GM23338 (cell line): ENCODE measurements at regions not wholly inside any gene's neighbourhood (a gene's known extent, or its start where the extent isn't known, plus 50 kb on each side); places are given as distances from the start of the nearest gene placed in this dataset.

ENCODE experiments used
- ATAC-seq: fragments of 200-7000 bp; cut with Tn5 transposase; 3 replicates; pipeline ENCODE4 v1.9.1; 2020
- DNase-seq: peaks from one replicate; pipeline ENCODE4 v3.0.0-alpha.2; 2015; ENCODE audit warnings: low spot score
- H2AFZ ChIP-seq: fragments of 200-600 bp; sonication (generic); 2 replicates; pipeline ENCODE4 v1.8.0; 2016; ENCODE audit warnings: antibody characterized with exemption, mild to moderate bottlenecking, moderate library complexity
- H3F3A ChIP-seq: fragments of 200-600 bp; sonication (generic); replicated peaks from 2 replicates; pipeline ENCODE4 v1.8.0; 2017; ENCODE audit warnings: antibody characterized with exemption, mixed run types, low read depth
- H3K27ac ChIP-seq: fragments of 200-600 bp; sonication (generic); 2 replicates; pipeline ENCODE4 v1.6.1; 2016; ENCODE audit warnings: low read depth
- H3K27me3 ChIP-seq: fragments of 200-600 bp; sonication (generic); 2 replicates; pipeline ENCODE4 v1.8.0; 2016; ENCODE audit warnings: mild to moderate bottlenecking, mixed run types, moderate library complexity; ENCODE audit not compliant: insufficient read depth
- H3K36me3 ChIP-seq: fragments of 200-600 bp; sonication (generic); 2 replicates; pipeline ENCODE4 v1.8.0; 2016; ENCODE audit warnings: mild to moderate bottlenecking; ENCODE audit not compliant: insufficient read depth
- H3K4me1 ChIP-seq: fragments of 200-600 bp; sonication (generic); 2 replicates; pipeline ENCODE4 v1.8.0; 2016; ENCODE audit warnings: mild to moderate bottlenecking, moderate library complexity; ENCODE audit not compliant: insufficient read depth
- H3K4me2 ChIP-seq: fragments of 200-600 bp; sonication (generic); 2 replicates; pipeline ENCODE4 v1.7.1; 2017; ENCODE audit warnings: mixed run types
- H3K4me3 ChIP-seq: fragments of 200-600 bp; sonication (generic); 2 replicates; pipeline ENCODE4 v1.6.1; 2016; ENCODE audit warnings: mixed run types
- H3K79me2 ChIP-seq: fragments of 200-600 bp; sonication (generic); replicated peaks from 2 replicates; pipeline ENCODE4 v1.8.0; 2017; ENCODE audit warnings: mild to moderate bottlenecking; ENCODE audit not compliant: insufficient read depth
- H3K9me2 ChIP-seq: fragments of 200-600 bp; sonication (generic); 2 replicates; pipeline ENCODE4 v1.8.0; 2017; ENCODE audit not compliant: insufficient read depth
- H4K20me1 ChIP-seq: fragments of 200-600 bp; sonication (generic); replicated peaks from 2 replicates; pipeline ENCODE4 v1.8.0; 2017; ENCODE audit warnings: mild to moderate bottlenecking; ENCODE audit not compliant: insufficient read depth
- H3K27ac Mint-ChIP-seq: 2 replicates; pipeline ENCODE4 v1.8.0; 2020; ENCODE audit warnings: inconsistent platforms, mild to moderate bottlenecking, moderate library complexity, mixed read lengths
- H3K27me3 Mint-ChIP-seq: 3 replicates; pipeline ENCODE4 v1.8.0; 2022; ENCODE audit warnings: low read depth, mild to moderate bottlenecking, moderate library complexity, mixed read lengths, inconsistent platforms; ENCODE audit not compliant: insufficient read depth, poor library complexity
- H3K36me3 Mint-ChIP-seq: 3 replicates; pipeline ENCODE4 v1.8.0; 2021; ENCODE audit warnings: low read depth, mild to moderate bottlenecking, inconsistent platforms, moderate library complexity, mixed read lengths
- H3K4me1 Mint-ChIP-seq: 3 replicates; pipeline ENCODE4 v1.8.0; 2020; ENCODE audit warnings: mild to moderate bottlenecking, inconsistent platforms, mixed read lengths
- H3K4me3 Mint-ChIP-seq: 3 replicates; pipeline ENCODE4 v1.8.0; 2021; ENCODE audit warnings: moderate library complexity, mild to moderate bottlenecking, inconsistent platforms, mixed read lengths
- H3K9me3 Mint-ChIP-seq: 3 replicates; pipeline ENCODE4 v1.8.0; 2020; ENCODE audit warnings: moderate library complexity, mild to moderate bottlenecking, inconsistent platforms, mixed read lengths
- CREB1 ChIP-seq: fragments of 250-450 bp; sonication (Bioruptor Pico); IDR thresholded peaks from 2 replicates; pipeline ENCODE4 v1.5.0; 2020; ENCODE audit warnings: low read depth, mild to moderate bottlenecking, moderate library complexity
- EZH2 ChIP-seq: fragments of 200-600 bp; sonication (generic); IDR thresholded peaks from one replicate; pipeline ENCODE4 v1.8.0; 2017; ENCODE audit warnings: antibody characterized with exemption, mild to moderate bottlenecking, low read depth; ENCODE audit not compliant: unreplicated experiment
- EZH2phosphoT487 ChIP-seq: fragments of 200-600 bp; sonication (generic); IDR thresholded peaks from one replicate; pipeline ENCODE4 v1.8.1; 2018; ENCODE audit warnings: antibody characterized with exemption; ENCODE audit not compliant: unreplicated experiment
- STAT1 ChIP-seq: IDR thresholded peaks from one replicate; pipeline ENCODE4 v1.6.1; 2016; ENCODE audit warnings: antibody characterized with exemption; ENCODE audit not compliant: unreplicated experiment
- ZNF114 ChIP-seq: fragments of 250-450 bp; sonication (Bioruptor Pico); IDR thresholded peaks from 2 replicates; pipeline ENCODE4 v1.5.0; 2020; ENCODE audit warnings: mild to moderate bottlenecking, moderate library complexity
- ZNF331 ChIP-seq: fragments of 250-450 bp; sonication (Bioruptor Pico); IDR thresholded peaks from 2 replicates; pipeline ENCODE4 v1.5.0; 2020; ENCODE audit warnings: low read depth, mild to moderate bottlenecking, moderate library complexity
- TF ChIP-seq, protein P1 (sequence below): IDR thresholded peaks from one replicate; pipeline ENCODE4 v1.6.1; 2018; ENCODE audit warnings: antibody characterized with exemption; ENCODE audit not compliant: unreplicated experiment
- TF ChIP-seq, protein P2 (sequence below): fragments of 250-450 bp; sonication (Bioruptor Pico); IDR thresholded peaks from 2 replicates; pipeline ENCODE4 v1.5.0; 2020; ENCODE audit warnings: mild to moderate bottlenecking, moderate library complexity
- TF ChIP-seq, protein P3 (sequence below), 2 experiments: fragments of 200-600 bp in 1 of 2; sonication (generic) in 1 of 2; conservative IDR thresholded peaks; 2 replicates each; pipeline versions ENCODE4 v1.5.1 to v1.6.1; 2016 to 2017; ENCODE audit warnings: antibody characterized with exemption in 2 of 2, low read depth in 2 of 2, mild to moderate bottlenecking in 2 of 2, moderate library complexity in 1 of 2

DNA sequence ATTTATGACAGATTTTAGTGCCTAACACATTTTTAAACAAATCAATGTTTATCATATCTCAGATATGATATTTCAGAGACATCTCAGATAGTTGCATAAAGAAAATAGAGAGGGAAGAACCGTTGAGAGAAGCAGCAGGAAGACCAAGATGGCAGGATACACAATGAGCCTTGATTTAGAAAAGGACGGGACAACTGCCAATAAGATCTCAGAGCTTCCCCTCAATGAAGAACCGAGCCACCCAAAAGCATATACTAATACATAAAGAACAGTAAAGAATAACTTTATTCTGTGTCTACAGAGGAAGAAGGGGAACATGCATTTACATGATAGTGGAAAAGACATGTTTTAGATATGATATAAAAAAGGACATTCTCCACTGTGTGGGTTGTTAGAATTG is 375.9 kb upstream of the SOX5 start:
- no peak overlapping the region for H3K4me3 ChIP-seq
- Mint-ChIP-seq H3K27ac (no peak overlapping the region), H3K4me1 (no peaks in the 10 kb centered on the region), H3K27me3 (no peaks in the 10 kb centered on the region), H3K4me3 (no peak overlapping the region), H3K9me3 (no peaks in the 10 kb centered on the region), H3K36me3 (no peaks in the 10 kb centered on the region)
- H3K79me2 ChIP-seq = no peaks in the 10 kb centered on the region
- H3K36me3 ChIP-seq = no peaks in the 10 kb centered on the region
- no peak overlapping the region for H2AFZ ChIP-seq
- TF ChIP-seq ZNF331 (CRISPR knock-in tag) (no peak), EZH2 (no peak), ZNF114 (CRISPR knock-in tag) (no peak), STAT1 (no peak), EZH2phosphoT487 (no peak), CREB1 (CRISPR knock-in tag) (no peak)
- TF ChIP-seq, protein P1, sequence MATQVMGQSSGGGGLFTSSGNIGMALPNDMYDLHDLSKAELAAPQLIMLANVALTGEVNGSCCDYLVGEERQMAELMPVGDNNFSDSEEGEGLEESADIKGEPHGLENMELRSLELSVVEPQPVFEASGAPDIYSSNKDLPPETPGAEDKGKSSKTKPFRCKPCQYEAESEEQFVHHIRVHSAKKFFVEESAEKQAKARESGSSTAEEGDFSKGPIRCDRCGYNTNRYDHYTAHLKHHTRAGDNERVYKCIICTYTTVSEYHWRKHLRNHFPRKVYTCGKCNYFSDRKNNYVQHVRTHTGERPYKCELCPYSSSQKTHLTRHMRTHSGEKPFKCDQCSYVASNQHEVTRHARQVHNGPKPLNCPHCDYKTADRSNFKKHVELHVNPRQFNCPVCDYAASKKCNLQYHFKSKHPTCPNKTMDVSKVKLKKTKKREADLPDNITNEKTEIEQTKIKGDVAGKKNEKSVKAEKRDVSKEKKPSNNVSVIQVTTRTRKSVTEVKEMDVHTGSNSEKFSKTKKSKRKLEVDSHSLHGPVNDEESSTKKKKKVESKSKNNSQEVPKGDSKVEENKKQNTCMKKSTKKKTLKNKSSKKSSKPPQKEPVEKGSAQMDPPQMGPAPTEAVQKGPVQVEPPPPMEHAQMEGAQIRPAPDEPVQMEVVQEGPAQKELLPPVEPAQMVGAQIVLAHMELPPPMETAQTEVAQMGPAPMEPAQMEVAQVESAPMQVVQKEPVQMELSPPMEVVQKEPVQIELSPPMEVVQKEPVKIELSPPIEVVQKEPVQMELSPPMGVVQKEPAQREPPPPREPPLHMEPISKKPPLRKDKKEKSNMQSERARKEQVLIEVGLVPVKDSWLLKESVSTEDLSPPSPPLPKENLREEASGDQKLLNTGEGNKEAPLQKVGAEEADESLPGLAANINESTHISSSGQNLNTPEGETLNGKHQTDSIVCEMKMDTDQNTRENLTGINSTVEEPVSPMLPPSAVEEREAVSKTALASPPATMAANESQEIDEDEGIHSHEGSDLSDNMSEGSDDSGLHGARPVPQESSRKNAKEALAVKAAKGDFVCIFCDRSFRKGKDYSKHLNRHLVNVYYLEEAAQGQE = no peak
- TF ChIP-seq, protein P2, sequence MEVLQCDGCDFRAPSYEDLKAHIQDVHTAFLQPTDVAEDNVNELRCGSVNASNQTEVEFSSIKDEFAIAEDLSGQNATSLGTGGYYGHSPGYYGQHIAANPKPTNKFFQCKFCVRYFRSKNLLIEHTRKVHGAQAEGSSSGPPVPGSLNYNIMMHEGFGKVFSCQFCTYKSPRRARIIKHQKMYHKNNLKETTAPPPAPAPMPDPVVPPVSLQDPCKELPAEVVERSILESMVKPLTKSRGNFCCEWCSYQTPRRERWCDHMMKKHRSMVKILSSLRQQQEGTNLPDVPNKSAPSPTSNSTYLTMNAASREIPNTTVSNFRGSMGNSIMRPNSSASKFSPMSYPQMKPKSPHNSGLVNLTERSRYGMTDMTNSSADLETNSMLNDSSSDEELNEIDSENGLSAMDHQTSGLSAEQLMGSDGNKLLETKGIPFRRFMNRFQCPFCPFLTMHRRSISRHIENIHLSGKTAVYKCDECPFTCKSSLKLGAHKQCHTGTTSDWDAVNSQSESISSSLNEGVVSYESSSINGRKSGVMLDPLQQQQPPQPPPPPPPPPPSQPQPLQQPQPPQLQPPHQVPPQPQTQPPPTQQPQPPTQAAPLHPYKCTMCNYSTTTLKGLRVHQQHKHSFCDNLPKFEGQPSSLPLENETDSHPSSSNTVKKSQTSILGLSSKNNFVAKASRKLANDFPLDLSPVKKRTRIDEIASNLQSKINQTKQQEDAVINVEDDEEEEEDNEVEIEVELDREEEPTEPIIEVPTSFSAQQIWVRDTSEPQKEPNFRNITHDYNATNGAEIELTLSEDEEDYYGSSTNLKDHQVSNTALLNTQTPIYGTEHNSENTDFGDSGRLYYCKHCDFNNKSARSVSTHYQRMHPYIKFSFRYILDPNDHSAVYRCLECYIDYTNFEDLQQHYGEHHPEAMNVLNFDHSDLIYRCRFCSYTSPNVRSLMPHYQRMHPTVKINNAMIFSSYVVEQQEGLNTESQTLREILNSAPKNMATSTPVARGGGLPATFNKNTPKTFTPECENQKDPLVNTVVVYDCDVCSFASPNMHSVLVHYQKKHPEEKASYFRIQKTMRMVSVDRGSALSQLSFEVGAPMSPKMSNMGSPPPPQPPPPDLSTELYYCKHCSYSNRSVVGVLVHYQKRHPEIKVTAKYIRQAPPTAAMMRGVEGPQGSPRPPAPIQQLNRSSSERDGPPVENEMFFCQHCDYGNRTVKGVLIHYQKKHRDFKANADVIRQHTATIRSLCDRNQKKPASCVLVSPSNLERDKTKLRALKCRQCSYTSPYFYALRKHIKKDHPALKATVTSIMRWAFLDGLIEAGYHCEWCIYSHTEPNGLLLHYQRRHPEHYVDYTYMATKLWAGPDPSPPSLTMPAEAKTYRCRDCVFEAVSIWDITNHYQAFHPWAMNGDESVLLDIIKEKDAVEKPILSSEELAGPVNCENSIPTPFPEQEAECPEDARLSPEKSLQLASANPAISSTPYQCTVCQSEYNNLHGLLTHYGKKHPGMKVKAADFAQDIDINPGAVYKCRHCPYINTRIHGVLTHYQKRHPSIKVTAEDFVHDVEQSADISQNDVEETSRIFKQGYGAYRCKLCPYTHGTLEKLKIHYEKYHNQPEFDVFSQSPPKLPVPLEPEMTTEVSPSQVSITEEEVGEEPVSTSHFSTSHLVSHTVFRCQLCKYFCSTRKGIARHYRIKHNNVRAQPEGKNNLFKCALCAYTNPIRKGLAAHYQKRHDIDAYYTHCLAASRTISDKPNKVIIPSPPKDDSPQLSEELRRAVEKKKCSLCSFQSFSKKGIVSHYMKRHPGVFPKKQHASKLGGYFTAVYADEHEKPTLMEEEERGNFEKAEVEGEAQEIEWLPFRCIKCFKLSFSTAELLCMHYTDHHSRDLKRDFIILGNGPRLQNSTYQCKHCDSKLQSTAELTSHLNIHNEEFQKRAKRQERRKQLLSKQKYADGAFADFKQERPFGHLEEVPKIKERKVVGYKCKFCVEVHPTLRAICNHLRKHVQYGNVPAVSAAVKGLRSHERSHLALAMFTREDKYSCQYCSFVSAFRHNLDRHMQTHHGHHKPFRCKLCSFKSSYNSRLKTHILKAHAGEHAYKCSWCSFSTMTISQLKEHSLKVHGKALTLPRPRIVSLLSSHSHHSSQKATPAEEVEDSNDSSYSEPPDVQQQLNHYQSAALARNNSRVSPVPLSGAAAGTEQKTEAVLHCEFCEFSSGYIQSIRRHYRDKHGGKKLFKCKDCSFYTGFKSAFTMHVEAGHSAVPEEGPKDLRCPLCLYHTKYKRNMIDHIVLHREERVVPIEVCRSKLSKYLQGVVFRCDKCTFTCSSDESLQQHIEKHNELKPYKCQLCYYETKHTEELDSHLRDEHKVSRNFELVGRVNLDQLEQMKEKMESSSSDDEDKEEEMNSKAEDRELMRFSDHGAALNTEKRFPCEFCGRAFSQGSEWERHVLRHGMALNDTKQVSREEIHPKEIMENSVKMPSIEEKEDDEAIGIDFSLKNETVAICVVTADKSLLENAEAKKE (CRISPR knock-in tag) = no peak
- TF ChIP-seq, protein P3, sequence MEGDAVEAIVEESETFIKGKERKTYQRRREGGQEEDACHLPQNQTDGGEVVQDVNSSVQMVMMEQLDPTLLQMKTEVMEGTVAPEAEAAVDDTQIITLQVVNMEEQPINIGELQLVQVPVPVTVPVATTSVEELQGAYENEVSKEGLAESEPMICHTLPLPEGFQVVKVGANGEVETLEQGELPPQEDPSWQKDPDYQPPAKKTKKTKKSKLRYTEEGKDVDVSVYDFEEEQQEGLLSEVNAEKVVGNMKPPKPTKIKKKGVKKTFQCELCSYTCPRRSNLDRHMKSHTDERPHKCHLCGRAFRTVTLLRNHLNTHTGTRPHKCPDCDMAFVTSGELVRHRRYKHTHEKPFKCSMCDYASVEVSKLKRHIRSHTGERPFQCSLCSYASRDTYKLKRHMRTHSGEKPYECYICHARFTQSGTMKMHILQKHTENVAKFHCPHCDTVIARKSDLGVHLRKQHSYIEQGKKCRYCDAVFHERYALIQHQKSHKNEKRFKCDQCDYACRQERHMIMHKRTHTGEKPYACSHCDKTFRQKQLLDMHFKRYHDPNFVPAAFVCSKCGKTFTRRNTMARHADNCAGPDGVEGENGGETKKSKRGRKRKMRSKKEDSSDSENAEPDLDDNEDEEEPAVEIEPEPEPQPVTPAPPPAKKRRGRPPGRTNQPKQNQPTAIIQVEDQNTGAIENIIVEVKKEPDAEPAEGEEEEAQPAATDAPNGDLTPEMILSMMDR (conservative IDR thresholded peaks at IDR 0.05; ENCODE audit: low read depth in 2 of 2) = no peak
- no peak for ATAC-seq
- no peak for DNase-seq
- H3K9me2 ChIP-seq = no peaks in the 10 kb centered on the region
- H3K4me2 ChIP-seq = no peak overlapping the region
- H3F3A ChIP-seq = no peaks in the 10 kb centered on the region
- H3K27ac ChIP-seq = no peak overlapping the region
- no peaks in the 10 kb centered on the region for H3K4me1 ChIP-seq
- H3K27me3 ChIP-seq = no peaks in the 10 kb centered on the region
- no peaks in the 10 kb centered on the region for H4K20me1 ChIP-seq
